ENCODE measurements at regions not wholly inside any gene's neighbourhood (a gene's known extent, or its start where the extent isn't known, plus 50 kb on each side); places are given as distances from the start of the nearest gene placed in this dataset.

DNA sequence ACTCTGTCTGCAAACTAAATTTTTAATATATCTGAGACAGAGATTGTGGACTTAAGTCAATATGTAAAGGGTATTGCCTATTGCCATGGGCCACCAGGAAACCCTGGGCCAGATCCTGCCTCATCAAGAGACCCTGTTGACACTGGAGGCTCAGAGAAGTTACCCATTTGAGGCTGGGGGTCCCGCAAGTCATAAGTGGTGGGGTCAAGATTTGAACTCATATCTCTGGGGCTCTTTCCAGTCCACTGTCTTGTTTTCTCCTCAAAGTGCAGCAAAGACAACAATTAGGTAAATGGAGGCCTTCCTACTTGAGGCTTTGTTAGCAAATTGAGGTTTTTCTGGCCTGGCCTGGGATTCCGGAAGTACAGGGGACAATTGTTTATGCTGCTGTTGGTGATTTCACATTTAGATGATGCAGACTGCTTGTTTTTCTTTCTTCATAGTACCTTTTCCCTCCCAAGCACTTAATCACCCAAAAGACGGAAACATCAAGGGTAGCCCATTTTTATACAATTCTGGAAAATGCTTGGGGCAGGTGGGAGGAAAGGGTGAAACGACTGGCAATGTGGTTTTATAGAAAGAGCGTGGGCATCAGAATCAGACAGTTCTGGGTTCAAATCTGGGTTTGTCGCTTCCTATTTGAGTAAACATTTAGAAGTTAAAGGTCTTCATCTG, 160.0 kb downstream of the SMIM20 start:
- DNase-seq (ENCODE audit: low spot score) = no peak

DNA sequence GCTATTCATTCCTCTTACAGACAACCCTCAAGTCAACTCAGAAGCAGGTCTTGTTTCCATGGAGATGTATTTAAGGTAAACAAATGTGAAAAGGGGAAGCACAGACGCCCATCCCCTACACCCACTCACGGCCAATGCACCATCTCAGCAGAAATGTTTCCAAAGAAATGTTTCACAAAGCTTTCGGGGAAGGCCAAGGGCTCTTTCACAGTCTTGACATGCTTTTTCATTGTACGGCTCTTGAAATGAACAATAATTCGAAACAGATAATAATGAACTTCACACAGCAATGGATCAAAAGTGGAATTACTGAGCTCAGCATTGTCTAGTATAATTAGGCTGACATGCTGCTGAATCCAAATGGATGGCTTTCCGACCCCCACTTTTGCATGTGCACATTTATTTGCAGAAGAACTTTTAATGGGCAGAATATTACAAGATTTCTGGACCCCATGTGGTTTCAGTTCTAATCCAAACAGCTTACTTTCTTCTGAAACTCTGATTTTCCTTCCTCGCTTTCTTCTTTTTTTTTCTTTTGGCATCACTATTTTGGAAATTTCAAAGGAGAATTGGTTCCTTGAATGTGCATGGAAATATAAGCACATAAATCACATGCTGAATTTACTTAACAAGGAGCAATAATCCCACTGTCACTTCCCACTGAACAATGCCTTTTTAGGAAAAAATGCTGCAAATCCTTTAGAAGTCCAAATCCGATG, 160.9 kb downstream of the SMIM20 start:
- peak; percentile 66 for DNase-seq (ENCODE audit: low spot score)

DNA sequence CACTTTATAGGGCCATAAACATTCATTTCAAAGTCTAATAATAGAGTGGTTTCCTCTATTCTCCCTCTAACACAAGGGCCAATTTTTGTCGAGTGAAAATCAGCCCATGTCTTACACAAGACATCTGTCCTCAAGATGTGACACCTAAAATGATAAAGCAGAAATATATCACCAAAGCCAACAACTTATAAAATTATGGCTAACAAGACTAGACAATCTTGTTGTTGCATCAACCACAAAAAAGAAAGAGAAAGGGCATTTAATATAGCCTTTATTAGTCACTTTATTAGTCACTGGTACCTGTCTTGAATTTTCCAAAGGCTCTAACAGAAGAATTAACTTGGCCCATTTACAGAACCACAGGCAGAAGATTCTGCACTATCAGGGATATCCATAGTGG, 161.6 kb downstream of the SMIM20 start:
- DNase-seq (ENCODE audit: low spot score) = no peak

DNA sequence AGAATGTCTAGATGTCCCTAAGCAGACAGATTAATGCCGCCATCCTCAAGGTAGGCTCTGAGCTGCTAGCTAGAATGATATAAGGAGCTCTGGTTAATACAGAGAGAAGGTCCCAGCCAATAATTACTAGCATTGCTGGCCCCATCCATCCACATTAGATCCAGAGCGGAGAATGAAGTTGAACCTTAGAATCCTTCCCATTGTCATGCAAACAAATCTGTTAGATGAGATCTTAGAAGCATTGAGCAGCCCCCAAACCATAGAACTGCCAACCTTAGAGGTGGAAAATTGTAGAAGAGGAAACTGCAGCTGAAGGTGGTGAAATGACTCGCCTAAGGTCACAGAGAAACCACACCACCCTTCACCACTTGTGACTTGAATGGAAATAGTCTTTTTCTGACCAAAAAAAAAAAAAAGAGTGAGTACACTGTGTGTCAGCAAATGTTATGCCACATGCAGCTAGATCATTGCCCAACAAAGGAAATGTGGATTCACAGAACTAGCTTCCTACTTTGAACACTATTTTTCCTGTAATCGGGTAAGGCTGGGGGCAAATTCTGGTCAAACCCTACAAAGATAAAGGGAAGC, 162.1 kb downstream of the SMIM20 start:
- peak; percentile 43 for DNase-seq (ENCODE audit: low spot score)

DNA sequence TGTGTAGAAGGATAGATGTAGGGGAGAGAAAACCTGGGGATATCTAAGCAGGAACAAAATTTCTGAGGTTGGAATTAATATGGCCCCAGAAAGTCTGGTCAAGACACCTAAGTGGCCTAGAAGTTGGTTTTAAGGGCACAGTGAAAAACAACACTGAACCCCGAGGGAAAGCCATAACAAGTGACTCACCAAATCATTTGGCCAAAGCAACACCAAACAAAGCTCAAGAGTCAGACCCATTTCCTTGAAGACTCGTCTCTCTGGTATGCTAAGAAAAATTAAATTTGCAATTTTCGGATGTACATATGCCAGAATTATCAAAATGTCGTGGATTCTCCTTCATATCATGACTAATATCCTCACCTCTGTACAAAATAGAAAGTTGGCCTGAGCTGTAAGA, 162.9 kb downstream of the SMIM20 start:
- DNase-seq (ENCODE audit: low spot score) = no peak

DNA sequence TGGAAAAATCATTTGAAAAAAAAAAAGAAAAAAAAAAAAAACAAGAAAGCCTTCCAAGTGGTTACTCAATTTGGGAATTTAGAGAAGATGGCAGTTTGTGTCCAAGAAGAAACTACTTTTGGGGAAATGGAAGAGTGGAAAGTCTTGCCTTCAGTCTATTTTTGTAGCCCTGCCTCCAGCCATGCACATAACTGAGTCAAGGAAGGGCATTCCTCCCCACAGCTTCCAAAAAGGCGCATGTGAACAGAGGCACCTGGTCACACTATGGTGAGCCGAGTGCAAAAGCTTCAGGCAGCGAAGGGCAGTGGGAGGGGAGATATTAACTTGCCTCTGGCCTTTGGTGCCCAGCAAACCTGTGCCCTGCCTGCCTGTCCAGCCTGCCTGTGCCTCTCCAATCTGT, 163.7 kb downstream of the SMIM20 start:
- no peak for DNase-seq (ENCODE audit: low spot score)

DNA sequence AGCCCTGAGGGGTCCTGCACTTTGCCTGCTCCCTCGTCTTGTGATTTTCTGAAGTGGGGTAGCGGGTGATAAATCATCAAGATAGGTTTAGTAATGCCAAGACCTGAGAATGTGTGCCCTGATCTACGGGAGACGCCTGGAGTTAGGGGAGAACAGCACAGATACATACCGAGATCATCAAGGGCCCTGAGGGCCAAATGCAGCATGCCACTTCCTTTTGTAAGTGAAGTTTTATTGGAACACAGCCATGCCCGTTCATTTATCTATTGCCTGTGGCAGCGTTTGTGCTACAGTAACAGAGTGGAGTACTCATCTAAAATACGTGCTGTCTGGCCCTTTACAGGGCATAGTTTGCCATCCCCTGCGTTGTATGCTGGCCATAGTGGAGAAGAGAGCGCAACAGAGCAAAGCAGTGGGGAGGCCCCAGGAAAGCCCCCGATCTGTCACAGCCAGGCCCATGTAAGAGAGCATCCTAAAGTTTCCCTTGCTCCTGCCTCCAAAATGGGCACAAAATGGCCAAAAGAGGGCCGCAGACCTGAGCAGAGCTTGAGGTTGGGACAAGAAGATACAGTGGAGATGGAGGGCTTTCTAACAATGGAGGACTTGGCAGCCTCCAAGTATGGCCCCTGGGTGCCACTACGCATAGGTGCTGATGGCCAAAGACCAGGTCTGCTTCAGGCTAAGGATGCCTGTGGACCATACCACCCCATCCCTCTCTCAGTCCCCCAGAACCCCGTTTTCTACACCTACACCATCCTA, 167.0 kb downstream of the SMIM20 start:
- no peak for DNase-seq (ENCODE audit: low spot score)

DNA sequence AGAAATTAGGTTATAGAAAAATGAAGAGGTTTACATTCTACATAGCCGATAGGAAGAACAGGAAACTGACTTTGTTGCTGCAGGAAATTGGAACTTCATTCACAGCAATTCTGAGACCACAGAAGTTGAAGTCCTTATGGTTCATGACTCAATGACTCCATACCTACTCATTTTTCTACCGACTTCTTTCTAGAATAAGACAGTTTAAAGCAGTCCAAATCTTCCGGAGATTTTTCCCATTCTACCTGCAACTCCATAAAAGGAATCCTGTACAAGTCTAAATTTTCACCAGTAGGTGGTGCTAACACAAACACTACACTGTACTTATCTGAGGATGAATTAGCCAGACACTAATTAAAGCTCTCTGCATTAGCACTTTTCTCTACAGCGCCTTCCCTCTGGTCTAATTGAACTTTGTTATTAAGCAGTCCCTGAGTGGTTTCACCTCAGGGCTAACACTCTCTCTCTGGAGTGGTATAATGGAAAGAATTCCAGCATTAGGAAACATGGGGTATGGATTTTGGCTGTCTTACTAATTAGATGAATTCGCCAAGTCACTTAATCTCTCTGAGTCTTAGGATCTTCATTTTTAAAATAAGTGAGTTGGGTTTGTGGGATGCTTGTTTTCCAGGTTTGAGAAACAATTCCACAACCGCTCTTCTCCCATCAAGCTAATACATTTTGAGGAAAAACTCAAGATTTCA, 167.9 kb downstream of the SMIM20 start:
- peak; percentile 85 for DNase-seq (ENCODE audit: low spot score)

DNA sequence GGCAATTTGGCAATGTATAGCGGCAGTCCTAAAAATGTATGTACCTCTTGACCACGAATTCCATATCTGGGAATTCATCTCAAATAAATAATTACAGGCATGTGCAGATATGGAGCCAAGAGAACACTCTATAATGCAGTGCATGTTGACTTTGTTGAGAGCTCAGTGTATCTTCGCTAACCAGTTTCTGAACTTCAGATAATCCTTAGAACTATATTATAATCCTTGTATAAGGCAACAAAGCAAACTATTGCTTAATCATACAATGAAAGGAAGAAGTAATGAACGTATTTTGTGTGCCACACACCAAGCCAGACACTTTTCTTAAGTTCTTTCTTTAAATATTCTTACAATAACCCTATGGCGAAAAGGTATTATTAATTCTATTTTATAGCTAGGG, 168.5 kb downstream of the SMIM20 start:
- DNase-seq (ENCODE audit: low spot score) = no peak

DNA sequence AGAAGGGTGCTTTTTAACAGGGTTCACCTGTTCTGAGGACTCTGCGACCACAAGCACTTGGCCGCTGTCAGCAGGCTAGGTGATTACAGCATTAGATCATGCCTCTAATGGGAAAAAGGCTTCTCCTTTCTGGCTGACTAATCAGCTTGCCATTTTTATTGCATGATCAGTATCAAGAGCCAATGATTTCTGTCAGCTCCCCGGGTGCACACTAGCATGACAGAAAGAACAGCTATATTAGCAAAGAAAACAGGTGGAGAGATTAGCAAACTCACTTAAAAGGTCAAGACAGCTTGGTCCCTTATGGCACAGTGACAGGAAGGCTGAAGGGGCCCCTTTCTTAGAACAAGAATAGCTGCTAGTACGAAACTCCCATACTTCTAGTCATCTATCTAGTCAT, 170.0 kb downstream of the SMIM20 start:
- DNase-seq (ENCODE audit: low spot score) = no peak

DNA sequence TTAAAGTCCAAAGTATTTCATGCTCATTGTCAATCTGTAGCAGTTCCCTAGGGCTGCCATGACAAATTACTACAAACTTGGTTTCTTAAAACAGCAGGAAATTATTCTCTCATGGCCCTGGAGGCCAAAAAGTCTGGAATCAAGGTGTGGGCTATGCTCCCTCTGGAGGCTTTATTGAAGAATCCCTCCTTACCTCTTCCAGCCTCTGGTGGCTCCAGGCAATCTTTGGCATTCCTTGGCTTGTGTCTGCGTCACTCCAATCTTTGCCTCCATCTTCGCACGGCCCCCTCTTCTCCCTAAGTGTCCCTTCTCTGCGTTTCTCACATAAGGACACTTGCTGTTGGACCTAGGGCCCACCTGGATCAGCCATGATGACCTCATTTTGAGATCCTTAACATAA, 170.4 kb downstream of the SMIM20 start:
- DNase-seq (ENCODE audit: low spot score) = no peak

DNA sequence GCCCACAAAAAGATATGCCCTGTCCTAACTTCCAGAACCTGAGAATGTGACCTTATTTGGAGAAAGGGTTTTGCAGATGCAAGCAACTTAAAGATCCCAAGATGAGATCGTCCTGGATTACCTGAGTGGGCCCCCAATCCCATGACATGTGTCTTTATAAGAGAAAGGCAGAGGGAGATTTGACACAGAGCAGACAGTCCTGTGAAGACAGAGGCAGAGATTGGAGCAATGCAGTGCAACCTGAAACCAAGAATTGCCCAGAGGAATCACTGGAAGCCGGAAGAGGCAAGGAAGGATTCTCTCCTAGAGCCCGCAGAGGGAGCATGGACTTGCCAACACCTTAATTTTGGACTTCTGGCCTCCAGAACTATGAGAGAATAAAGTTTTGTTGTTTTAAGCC, 171.5 kb downstream of the SMIM20 start:
- DNase-seq (ENCODE audit: low spot score) = no peak

DNA sequence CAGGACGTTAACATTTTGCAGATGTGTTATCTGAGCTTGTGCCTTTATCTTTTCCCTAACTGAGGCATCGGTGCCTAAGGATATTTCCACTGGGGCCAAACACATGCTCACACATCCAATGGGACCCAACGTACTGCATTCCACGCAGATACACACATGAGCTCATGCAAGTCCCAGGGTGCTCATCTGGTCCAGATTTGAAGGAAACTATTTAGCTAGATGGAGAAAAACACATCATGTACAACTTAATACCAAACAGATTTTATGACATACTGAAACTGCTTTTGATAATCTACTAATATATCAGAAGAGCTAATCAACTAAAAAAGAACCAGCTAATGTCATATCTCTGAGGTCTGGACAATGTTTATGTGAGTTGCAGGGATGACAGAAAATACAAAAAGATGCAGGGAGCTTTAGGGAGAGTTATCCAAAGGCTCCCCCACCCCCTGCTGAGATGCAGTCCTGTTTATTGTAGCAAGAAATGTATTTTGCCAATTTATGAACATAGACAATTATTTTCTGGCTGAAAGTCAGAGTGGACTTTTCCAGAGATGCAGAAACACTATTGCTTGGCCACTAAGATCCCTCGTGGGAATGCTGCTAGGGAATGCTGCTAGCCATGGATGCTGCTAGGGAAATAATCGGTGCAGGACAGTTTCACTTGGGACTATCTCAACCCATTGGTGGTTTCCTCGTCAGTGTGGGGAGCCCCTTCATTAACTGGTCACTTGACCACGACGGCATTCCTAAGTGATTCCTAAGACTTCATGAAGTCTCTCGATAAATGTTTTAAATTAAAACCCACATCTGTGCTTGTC, 172.8 kb downstream of the SMIM20 start:
- DNase-seq (ENCODE audit: low spot score) = no peak

DNA sequence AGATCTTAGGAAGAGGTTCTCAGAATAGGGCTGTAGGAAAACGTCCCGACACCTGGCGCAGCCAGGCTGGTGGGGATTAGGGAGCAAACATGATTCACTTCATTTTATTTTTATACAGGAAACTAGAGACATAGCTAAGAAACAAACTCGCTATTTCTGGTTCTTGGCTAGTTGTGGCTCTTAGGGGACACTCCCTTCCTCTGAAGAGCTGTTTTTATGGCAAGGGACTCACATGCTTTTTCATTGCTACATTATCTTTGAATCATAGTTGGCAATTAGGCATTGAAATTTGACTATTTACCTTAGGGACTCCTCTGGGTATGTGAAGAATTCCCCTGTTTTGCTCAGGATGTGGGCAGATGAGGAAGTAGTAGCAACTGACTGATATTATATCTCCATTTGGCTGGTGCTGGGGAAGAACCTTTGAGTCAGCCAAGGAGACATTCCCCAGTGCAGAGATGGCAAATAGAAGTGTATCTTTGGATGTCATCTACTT, 174.5 kb downstream of the SMIM20 start:
- DNase-seq (ENCODE audit: low spot score) = no peak

DNA sequence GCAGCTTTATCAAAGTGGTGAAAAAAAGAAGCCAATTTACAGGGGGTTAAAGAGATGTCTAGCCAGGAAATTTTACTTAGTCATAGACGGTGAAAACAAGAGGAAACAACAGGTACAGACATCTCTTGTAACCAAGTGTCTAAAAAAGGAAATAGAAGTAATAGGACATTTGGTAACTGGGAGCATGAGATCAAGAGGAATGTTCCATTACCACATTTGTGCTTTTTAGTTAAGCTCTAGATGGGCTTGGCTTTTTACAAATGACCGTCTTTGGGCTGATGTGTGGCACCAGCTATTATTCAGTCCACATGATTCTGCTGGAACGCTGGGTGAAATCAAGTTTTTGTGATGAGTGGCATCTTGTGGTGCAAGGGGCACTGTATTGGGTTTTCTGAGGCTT, 179.5 kb downstream of the SMIM20 start:
- DNase-seq (ENCODE audit: low spot score) = no peak

DNA sequence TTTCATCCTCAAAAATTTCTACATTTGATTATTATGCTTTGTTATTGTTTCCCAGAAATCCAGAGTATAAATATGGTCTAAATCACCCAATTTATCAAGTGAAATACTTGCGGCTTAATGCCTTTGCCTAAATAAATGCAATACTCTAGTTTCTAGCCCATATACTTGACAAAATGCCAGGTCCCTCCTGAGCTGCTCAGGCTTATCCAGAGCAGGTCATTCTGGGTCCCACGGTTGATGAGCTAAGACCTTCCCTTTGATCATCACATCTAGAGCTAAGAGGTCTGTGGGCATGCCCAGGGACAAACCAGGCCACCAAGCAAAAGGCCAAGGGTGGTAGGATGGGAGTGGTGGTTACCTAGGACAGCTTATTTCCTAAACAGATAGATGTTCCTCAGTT, 180.1 kb downstream of the SMIM20 start:
- no peak for DNase-seq (ENCODE audit: low spot score)

DNA sequence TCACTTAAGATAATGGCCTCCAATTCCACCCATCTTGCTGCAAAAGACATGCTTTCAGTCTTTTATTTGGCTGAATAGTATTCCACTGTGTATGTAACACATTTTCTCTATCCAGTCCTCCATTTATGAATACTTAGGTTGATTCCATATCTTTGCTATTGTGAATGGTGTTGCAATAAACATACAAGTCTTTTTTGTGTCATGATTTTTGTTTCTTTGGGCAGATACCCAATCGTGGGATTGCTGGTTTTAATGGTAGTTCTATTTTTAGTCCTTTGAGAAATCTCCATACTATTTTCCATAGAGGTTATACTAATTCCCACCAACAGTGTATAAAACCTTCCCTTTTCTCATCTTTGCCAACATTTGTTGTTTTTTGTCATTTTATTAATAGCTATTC, 180.9 kb downstream of the SMIM20 start:
- DNase-seq (ENCODE audit: low spot score) = no peak

DNA sequence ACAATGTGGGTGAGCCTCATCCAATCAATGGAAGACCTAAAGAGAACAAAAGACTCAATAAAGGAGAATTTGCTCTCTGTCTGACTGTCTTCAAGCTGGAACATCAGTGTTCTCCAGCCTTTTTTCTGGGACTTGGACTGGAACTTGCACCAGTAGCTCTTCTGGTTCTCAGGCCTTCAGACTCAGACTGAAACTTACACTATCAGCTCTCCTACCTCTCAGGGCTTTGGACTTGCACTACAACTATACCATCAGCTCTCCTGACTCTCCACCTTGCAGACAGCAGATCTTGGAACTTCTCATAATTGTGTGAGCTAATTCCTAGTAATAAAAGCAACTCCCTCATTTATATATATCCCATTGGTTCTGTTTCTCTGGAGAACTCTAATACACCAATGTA, 185.9 kb downstream of the SMIM20 start:
- no peak for DNase-seq (ENCODE audit: low spot score)

DNA sequence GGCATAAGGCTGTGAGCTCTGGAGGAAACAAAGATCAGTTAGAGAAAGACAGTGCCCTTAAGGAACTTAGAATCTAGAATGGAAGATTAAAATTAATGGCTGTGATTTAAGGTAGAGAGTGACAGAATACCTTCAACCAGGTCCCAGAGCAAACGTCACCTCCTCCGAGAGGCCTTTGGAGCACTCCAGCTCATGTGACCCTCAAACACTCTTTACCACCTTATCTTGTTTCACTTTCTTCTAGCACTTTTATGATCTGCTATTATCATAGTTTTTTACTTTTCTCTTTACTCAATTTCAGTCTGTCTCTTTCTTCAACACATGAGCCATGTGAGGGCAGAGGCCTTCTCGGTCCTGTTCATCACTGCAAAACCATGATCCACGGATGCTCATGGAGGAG, 187.0 kb downstream of the SMIM20 start:
- no peak for DNase-seq (ENCODE audit: low spot score)

DNA sequence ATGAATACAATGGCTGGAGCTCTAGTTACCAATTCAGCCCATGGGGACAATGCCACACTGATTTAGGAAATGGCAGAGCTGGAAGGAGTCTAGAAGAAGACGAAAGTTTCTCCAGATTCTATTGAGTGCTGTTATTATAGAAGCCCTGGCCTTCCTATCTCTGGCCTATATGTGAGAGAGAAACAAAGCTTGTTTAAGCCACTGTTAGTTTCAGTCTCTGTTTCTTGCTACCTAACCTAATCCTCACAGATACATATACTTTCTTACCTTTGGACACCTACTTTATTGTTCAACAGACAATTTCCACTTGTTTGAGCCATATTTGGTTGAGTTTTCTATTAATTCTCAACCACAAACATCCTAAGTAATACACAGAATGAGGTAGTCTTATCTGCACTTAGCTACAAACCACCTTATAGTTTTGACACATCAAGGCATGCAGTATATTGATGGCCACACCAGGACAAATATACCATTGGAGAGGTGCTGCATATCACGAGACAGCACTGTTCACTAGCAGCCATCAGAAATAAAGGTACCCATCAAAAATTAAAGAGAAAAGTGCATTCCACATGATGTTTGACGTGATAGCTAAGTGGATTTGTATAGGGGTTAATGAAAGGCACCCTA, 190.2 kb downstream of the SMIM20 start:
- no peak for DNase-seq (ENCODE audit: low spot score)

DNA sequence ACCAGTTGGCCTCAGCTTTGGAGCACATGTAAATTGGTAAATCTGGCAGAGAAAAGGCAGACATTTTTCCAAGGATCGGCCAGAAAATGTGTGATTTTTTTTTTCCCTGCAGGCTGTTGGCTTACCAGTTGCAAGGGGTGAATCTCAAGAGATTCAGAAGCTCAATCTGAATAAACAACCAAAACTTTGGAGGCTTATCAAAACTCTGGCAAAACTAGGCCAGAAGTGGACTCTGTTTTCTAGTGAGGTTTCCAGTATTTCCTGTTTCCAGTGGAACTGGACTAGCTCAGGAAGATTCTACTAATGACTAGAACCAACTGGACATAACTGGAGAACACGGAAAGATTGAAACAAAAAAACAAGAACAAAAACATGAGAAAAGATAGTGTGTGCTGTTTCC, 191.3 kb downstream of the SMIM20 start:
- no peak for DNase-seq (ENCODE audit: low spot score)

All from pons (tissue), 1 donor.